ENCODE measurements at regions not wholly inside any gene's neighbourhood (a gene's known extent, or its start where the extent isn't known, plus 50 kb on each side); places are given as distances from the start of the nearest gene placed in this dataset.

DNA sequence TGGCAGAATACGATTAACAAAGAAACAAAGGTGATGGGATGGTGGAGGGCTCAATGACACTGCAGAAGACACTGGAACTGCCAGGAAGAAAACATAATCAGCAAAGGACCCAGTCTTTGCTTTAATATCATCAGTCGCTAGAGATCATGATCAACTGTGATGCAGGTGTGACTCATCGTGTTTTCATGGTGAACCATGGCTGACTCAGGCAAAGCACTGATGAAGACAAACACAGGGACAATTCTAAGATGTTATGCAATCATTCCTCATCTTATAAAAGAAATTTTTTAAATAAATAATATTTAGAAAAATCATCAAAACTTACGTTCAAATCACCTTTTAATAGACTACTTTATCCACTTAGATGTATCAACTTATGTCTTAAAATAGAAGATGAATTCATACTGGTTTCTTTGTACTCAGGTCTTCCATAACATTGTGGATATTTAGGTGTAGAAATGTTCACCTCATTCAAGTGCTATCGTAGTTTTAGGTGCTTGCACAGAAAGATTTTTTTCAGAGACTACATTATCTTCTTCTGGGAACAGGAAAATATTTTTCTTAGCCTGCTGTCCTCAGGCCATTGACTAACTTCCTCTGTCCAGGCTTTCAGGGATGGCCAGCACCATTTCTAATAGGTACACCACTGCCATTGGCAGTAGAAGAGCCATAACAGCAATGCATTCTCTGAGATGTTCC is 673.4 kb upstream of the MEF2C start:
- no peak for DNase-seq (ENCODE audit: low spot score in 2 of 2)
- no peak for TF ChIP-seq POLR2A (IDR thresholded peaks at IDR 0.05)
- TF ChIP-seq, protein P1, sequence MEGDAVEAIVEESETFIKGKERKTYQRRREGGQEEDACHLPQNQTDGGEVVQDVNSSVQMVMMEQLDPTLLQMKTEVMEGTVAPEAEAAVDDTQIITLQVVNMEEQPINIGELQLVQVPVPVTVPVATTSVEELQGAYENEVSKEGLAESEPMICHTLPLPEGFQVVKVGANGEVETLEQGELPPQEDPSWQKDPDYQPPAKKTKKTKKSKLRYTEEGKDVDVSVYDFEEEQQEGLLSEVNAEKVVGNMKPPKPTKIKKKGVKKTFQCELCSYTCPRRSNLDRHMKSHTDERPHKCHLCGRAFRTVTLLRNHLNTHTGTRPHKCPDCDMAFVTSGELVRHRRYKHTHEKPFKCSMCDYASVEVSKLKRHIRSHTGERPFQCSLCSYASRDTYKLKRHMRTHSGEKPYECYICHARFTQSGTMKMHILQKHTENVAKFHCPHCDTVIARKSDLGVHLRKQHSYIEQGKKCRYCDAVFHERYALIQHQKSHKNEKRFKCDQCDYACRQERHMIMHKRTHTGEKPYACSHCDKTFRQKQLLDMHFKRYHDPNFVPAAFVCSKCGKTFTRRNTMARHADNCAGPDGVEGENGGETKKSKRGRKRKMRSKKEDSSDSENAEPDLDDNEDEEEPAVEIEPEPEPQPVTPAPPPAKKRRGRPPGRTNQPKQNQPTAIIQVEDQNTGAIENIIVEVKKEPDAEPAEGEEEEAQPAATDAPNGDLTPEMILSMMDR (IDR thresholded peaks at IDR 0.05): no peak
- intact Hi-C loops (cut with DNase I; ENCODE audit: low total_unique reads): no loop called here
- no peak overlapping the region for H3K4me3 ChIP-seq (ENCODE audit: low read depth, poor library complexity, severe bottlenecking)
- whole genome bisulfite sequencing, 2 donors: 68 to 75% methylated on average over 5 of the region's 5 CpGs

DNA sequence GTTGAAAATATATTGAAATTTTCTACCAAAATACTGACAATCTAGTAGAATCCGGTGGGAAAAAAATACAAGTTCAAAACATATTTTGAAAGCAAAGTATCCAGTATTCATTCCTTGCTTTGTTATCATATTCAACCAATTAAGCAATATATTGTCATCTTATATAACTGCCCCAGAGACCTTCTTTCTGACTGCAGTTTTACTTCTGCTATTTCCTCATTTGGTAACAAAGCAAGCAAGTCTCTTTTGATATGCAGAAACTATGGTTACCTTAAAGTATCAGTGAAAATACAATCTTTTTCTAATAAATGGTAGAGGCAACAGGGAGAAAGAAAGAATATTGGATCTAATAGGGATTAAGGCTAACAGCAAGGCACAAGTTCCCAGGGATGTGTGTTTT is 663.7 kb upstream of the MEF2C start:
- intact Hi-C loops (cut with DNase I; ENCODE audit: low total_unique reads): no loop called here
- no peak overlapping the region for H3K4me3 ChIP-seq (ENCODE audit: low read depth, poor library complexity, severe bottlenecking)
- TF ChIP-seq POLR2A (IDR thresholded peaks at IDR 0.05): no peak
- TF ChIP-seq, protein P1 (IDR thresholded peaks at IDR 0.05): no peak
- DNase-seq (ENCODE audit: low spot score in 2 of 2): no peak
- WGBS, 2 donors: 93 to 100% methylated on average over 1 of the region's 1 CpG

DNA sequence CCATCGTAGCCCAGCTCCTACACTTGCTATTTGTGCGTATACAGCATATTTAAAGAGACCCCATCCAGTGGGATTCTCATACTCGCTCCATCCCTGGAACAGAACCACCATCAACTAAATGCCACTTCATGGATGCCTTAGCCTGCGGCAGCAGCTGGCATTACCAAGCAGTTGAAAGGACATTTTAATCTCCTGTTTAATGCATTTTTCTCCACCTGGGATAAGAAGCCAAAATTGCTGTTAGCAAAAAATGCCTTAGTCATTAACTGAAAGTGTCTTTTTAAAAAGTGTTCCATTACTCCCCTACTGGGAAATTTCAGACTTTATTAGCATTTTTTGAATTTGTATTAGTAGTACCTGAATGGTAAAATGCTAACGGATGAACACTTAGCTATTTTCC is 662.6 kb upstream of the MEF2C start:
- DNase-seq (ENCODE audit: low spot score in 2 of 2): no peak
- TF ChIP-seq, protein P1 (IDR thresholded peaks at IDR 0.05): no peak
- TF ChIP-seq POLR2A (IDR thresholded peaks at IDR 0.05): no peak
- WGBS, 2 donors: 47 to 53% methylated on average over 5 of the region's 5 CpGs
- H3K4me3 ChIP-seq (ENCODE audit: low read depth, poor library complexity, severe bottlenecking): no peak overlapping the region
- intact Hi-C loops (cut with DNase I; ENCODE audit: low total_unique reads): no loop called here

DNA sequence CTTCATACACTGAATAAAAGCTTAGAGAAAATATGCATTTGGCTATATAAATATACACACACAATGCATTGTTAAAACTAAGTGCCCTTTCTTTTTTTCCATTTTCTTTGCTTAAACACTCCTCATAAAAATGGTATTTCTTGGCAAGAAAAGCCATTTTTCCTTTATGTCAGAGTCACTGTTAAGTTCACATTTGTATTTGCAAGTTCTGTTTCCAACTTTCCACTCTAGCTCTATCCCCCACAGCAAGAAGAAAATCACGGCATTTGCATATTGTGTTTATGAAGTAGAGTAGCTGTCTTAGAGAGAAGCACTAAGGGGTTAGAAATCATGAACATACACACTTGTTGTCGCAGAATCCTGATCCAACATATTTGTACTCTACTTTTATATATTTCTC is 662.1 kb upstream of the MEF2C start:
- intact Hi-C loops (cut with DNase I; ENCODE audit: low total_unique reads): no loop called here
- WGBS, 2 donors: 42 to 43% methylated on average over 2 of the region's 2 CpGs

DNA sequence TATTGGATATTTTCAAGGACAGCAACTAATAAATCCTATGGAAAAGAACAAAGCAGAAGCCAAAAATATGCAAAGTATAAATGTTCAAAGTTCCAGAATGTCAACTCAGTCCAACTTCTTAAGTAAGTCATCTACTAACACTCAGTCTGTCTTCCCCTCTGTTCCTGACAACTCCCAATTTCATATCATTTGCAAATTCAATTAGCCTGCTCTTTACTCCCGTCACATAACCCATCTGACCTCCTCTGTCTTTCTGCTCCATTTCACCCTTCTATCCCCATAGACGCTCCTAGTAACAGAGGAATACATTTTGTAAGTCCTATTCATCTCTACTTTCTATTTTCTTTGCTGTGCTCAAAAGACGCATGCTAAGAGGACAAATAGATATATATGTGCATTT is 659.8 kb upstream of the MEF2C start:
- WGBS, 2 donors: 89 to 96% methylated on average over 3 of the region's 3 CpGs
- H3K4me3 ChIP-seq (ENCODE audit: low read depth, poor library complexity, severe bottlenecking): no peak overlapping the region
- TF ChIP-seq POLR2A (IDR thresholded peaks at IDR 0.05): no peak
- TF ChIP-seq, protein P1 (IDR thresholded peaks at IDR 0.05): no peak
- intact Hi-C loops (cut with DNase I; ENCODE audit: low total_unique reads): no loop called here
- DNase-seq (ENCODE audit: low spot score in 2 of 2): no peak

More for the DNA sequence above, 662.1 kb upstream of the MEF2C start:
- TF ChIP-seq, protein P1 (IDR thresholded peaks at IDR 0.05): no peak
- no peak for TF ChIP-seq POLR2A (IDR thresholded peaks at IDR 0.05)
- no peak overlapping the region for H3K4me3 ChIP-seq (ENCODE audit: low read depth, poor library complexity, severe bottlenecking)
- no peak for DNase-seq (ENCODE audit: low spot score in 2 of 2)

DNA sequence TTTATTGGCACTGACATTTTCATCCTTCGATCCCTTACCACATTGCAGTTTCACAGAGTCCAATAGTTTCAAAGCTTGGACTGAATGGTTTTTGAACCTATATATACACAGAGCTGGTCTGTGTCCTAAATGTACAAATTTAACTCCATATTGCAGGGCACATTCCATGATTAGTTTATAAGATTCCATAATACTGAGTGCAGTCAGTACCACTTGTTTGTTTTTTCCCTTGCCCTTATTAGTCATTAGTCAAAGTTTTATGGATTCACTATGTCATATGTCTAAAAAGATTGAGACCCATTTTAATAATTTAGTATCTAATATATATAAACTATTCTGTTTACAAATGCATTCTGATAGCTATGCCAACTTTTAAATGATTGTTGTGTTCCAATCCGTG is 654.8 kb upstream of the MEF2C start:
- no peak for DNase-seq (ENCODE audit: low spot score in 2 of 2)
- no peak overlapping the region for H3K4me3 ChIP-seq (ENCODE audit: low read depth, poor library complexity, severe bottlenecking)
- 85 to 95% methylated on average over 2 of the region's 2 CpGs for WGBS, 2 donors
- TF ChIP-seq, protein P1 (IDR thresholded peaks at IDR 0.05): no peak
- TF ChIP-seq POLR2A (IDR thresholded peaks at IDR 0.05): no peak
- intact Hi-C loops (cut with DNase I; ENCODE audit: low total_unique reads): no loop called here
